Heart left ventricle (tissue), 13 donors: ENCODE measurements at regions not wholly inside any gene's neighbourhood (a gene's known extent, or its start where the extent isn't known, plus 50 kb on each side); places are given as distances from the start of the nearest gene placed in this dataset.

Experiments
- POLR2A ChIP-seq, 2 donors: fragments of 450-650 bp; IDR thresholded peaks; one replicate each; pipeline ENCODE4 v1.6.1; 2017; ENCODE audit warnings: antibody characterized with exemption in 2 of 2, mild to moderate bottlenecking in 2 of 2, moderate library complexity in 2 of 2
- TF ChIP-seq, protein P1 (sequence below), 12 donors: fragments of 200-600 bp; sonication (generic) in 4 of 12; IDR thresholded peaks; one replicate each; pipeline versions ENCODE4 v1.5.0 to v1.8.0; 2018 to 2022; ENCODE audit warnings: antibody characterized with exemption in 12 of 12, mild to moderate bottlenecking in 5 of 12
- donor health status: ischemic (EF 13 %, LVEDD 7.1; RV severe dilation, severe dysfunction).
- donor health status: DM: no; HTN: yes; CAD: no.
- donor health status: DM: no; HTN: no; CAD: no.
- donor health status: ischemic (EF 25% LVEDD 6.9; RV normal size, moderate dysfunction).
- donor health status: ischemic (EF 25% LVEDD 5.7; RV mildly dilated, moderate dysfunction).
- donor health status: ischemic (EF 35%, LVEDD 5.7; RV mildly dilated, moderate dysfunction).
- donor health status: nonischemic (EF 11% LVEDD 7.7; RV severe dilation, severe dysfunction).
- donor health status: DM: yes; HTN: yes; CAD: no.
- donor health status: PGD.
- donor health status: ischemic (EF 29% LVEDD 5.4; RV normal size, mild dysfunction).
- donor health status: nonischemic (EF 23%, LVEDD 6.1; RV moderate dilation, normal function).

DNA sequence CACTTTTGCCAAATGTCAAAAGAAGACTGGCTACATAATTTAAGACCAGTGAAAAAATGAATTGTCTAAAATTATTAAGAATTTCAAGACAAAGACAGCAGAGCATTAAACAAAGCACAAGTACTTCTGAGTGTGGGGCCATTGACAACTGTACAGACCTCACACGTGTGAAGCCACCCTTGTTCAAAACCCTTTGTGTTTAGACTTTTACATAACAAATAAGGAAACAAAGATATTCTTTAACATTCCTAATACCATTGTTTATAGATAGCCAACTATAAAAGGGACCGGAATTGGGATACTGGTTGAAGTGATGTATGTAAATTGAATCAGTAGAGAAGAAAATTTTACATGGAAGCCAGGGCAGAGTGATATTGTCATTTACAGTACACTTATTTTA, 624.2 kb downstream of the PCDH18 start:
- TF ChIP-seq, protein P1, sequence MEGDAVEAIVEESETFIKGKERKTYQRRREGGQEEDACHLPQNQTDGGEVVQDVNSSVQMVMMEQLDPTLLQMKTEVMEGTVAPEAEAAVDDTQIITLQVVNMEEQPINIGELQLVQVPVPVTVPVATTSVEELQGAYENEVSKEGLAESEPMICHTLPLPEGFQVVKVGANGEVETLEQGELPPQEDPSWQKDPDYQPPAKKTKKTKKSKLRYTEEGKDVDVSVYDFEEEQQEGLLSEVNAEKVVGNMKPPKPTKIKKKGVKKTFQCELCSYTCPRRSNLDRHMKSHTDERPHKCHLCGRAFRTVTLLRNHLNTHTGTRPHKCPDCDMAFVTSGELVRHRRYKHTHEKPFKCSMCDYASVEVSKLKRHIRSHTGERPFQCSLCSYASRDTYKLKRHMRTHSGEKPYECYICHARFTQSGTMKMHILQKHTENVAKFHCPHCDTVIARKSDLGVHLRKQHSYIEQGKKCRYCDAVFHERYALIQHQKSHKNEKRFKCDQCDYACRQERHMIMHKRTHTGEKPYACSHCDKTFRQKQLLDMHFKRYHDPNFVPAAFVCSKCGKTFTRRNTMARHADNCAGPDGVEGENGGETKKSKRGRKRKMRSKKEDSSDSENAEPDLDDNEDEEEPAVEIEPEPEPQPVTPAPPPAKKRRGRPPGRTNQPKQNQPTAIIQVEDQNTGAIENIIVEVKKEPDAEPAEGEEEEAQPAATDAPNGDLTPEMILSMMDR (IDR thresholded peaks at IDR 0.05), result no peak
- TF ChIP-seq POLR2A (IDR thresholded peaks at IDR 0.05), result no peak
